NCI-H748 (cell line): ENCODE measurements at regions not wholly inside any gene's neighbourhood (a gene's known extent, or its start where the extent isn't known, plus 50 kb on each side); places are given as distances from the start of the nearest gene placed in this dataset.
"Not testable (repeated sequence)": the region's sequence is repeated elsewhere in the genome, so short reads cannot be mapped to it uniquely, and the experiment has no call there.

Source experiments
- DNase-seq: peaks from one replicate; lab custom pipeline; 2025; ENCODE audit not compliant: unreplicated experiment; lab: John Stamatoyannopoulos, UW

GRCh38 chr6:150495126-150495525 is 104.6 kb upstream of the PLEKHG1 start:
- no peak for DNase-seq

- no peak for DNase-seq
Observed at GRCh38 chr6:150496629-150497028, 103.1 kb upstream of the PLEKHG1 start.

GRCh38 chr6:150499882-150500312 is 99.8 kb upstream of the PLEKHG1 start:
- DNase-seq: no peak

- not testable (repeated sequence) for DNase-seq
Observed at GRCh38 chr6:150500568-150500967, 99.1 kb upstream of the PLEKHG1 start.

- DNase-seq: no peak
Observed at GRCh38 chr6:150503041-150503440, 96.6 kb upstream of the PLEKHG1 start.

GRCh38 chr6:150503586-150504339 is 95.9 kb upstream of the PLEKHG1 start:
- no peak for DNase-seq

- DNase-seq: not testable (repeated sequence)
Observed at GRCh38 chr6:150507361-150507760, 92.3 kb upstream of the PLEKHG1 start.

- no peak for DNase-seq
Observed at GRCh38 chr6:150510576-150510975, 89.1 kb upstream of the PLEKHG1 start.

- no peak for DNase-seq
Observed at GRCh38 chr6:150511313-150511712, 88.4 kb upstream of the PLEKHG1 start.

- DNase-seq: peak; percentile 43
Observed at GRCh38 chr6:150514806-150515380, 84.8 kb upstream of the PLEKHG1 start.

- no peak for DNase-seq
Observed at GRCh38 chr6:150516199-150516598, 83.5 kb upstream of the PLEKHG1 start.

GRCh38 chr6:150517175-150517574 is 82.5 kb upstream of the PLEKHG1 start:
- no peak for DNase-seq

- DNase-seq: no peak
Observed at GRCh38 chr6:150521482-150521881, 78.2 kb upstream of the PLEKHG1 start.

- not testable (repeated sequence) for DNase-seq
Observed at GRCh38 chr6:150523216-150523615, 76.5 kb upstream of the PLEKHG1 start.

GRCh38 chr6:150525300-150525699 is 74.4 kb upstream of the PLEKHG1 start:
- DNase-seq: no peak

GRCh38 chr6:150527100-150527499 is 72.6 kb upstream of the PLEKHG1 start:
- DNase-seq: no peak

- DNase-seq: no peak
Observed at GRCh38 chr6:150528648-150529285, 70.9 kb upstream of the PLEKHG1 start.

GRCh38 chr6:150529646-150530045 is 70.0 kb upstream of the PLEKHG1 start:
- DNase-seq: no peak

- no peak for DNase-seq
Observed at GRCh38 chr6:150531957-150532356, 67.7 kb upstream of the PLEKHG1 start.

- DNase-seq: no peak
Observed at GRCh38 chr6:150534553-150534952, 65.1 kb upstream of the PLEKHG1 start.

GRCh38 chr6:150535151-150535804 is 64.4 kb upstream of the PLEKHG1 start:
- peak; percentile 61 for DNase-seq

- peak; percentile 76 for DNase-seq
Observed at GRCh38 chr6:150535818-150536220, 63.9 kb upstream of the PLEKHG1 start.
